Hematopoietic multipotent progenitor cell treated with erythropoietin and hydrocortisone succinate and interleukin-3 and kit ligand, for 6 days (in vitro differentiated cells): ENCODE measurements at regions not wholly inside any gene's neighbourhood (a gene's known extent, or its start where the extent isn't known, plus 50 kb on each side); places are given as distances from the start of the nearest gene placed in this dataset.
"Not testable (repeated sequence)": the region's sequence is repeated elsewhere in the genome, so short reads cannot be mapped to it uniquely, and the experiment has no call there.

ENCODE experiments used
- DNase-seq: peaks from one replicate; pipeline ENCODE4 v3.0.0-alpha.2; 2015

GRCh38 chr4:146072376-146072775, 103.1 kb upstream of the LSM6 start:
- DNase-seq, result no peak

DNA sequence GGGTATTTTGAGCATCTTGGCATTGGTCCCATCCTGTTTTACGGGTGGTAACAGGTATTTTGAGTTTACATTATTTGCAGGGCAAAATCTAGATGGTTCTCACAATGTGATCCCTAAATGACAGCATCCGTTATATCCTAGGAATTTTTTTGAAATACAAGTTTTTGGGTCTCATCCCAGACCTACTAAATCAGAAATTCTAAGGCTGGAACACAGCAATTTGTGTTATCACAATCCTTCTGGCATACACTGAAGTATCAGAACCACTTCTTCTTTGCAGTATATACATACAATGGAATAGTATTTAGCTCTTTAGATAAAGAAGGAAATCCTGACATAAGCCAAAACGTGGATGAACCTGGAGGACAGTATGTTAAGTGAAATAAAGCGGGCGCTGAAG, 104.1 kb upstream of the LSM6 start:
- no peak for DNase-seq

DNA sequence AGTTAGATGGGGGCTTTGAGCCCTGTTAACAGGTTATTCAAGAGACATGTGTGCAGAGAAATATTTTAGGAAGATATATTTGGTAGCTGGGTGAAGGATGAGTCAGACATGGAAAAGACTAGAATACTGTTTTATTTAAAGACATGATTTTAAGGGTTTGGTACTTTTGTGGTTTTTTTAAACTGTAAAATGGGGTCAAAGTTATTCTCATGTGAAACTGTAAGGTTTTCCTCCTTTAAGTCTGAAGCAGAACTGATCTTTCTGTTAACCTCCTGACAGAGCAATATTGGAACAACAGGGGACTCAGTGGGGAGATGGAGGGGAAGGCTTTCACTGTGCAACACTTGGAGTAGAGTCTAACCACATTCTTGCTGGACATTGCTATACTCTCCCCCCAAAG, 112.4 kb upstream of the LSM6 start:
- DNase-seq, result no peak

GRCh38 chr4:146062340-146062739, 113.2 kb upstream of the LSM6 start:
- no peak for DNase-seq

DNA sequence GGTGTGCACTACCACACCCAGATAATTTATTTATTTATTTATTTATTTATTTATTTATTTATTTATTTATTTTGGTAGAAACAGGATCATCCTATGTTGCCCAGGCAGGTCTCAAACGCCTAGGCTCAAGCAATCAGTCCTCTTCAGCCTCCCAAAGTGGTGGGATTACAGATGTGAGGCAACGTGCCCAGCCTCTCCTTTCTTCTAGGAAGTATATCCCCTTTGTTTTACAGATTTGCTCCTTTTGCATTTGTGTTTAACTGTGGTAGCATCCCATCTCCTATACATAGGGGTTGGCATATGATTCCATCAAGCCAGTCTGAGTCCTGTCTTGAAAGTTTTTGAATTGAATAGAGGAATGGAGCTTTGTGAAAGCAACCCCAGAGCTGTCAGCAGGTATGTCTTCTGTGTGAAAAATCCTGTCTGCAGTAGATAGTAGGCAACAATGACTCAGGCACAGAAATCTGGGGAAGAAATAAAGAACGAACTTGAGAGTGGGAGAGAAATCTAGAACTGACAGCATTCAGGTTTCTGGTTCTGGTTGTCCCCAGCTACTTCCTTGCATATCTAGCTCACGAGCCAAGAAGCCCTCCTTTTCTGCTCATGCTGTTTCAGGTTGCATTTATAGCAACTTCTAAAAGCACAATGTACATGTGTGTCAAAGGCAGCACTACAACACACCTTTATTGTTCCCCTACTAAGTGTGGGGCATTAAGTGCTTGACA, 113.7 kb upstream of the LSM6 start:
- no peak for DNase-seq

DNA sequence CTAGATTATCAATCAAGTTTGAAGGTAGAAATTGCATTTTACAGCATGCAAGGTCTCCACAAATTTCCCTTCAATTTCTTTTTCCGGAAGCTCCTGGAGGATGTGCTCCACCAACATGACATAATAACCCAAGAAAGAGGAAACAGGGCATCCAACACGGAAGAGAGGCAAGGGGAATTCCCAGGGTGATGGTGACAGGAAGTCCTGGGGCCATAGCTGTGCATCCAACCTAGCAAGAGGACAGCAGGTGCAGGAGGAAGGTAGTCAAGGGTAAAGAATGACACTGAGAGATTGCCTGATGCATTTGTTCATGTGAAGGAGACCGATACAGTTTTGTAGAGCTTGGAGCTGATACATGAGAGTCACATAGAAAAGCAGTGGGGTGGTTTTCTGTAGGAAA, 115.7 kb upstream of the LSM6 start:
- DNase-seq, result no peak

- DNase-seq, result no peak
These were observed 116.4 kb upstream of the LSM6 start for GRCh38 chr4:146059151-146059550.

DNA sequence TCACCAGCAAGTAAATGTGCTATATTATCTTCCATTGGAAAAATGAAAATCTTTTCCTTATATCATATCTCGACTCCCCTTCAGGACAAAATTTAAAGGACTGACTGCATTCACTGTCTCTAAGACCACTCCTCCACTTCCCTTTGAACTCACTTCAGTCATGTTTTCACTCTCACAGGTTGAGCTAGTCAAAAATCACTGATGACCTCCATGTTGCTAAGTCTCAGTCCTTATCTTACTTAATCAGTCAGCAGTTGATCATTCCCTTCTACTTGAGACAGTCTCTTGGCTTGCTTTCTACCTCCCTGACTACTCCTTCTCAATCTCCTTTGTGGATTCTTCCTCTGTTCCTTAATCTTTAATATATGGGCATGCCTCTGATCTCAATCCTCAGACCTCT, 117.0 kb upstream of the LSM6 start:
- DNase-seq, result no peak

DNA sequence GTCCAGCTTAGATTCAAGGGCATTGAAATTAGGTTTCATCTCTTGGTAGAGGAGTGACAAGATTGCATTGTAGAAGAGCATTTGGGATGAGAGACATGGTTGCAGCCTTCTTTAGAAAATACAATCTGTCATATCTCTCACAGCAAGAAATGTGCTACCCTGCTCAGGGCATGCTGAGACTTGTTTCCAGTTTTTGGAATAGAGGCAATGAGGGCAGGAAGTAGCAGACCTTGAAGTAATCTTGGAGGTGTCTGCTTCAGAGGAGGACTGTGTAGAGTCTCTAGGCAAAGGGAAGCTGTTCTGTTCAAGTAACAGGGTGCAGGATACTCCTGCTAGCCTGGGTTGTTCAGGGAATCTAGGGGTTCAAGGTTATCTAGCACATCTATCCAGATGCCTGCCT, 116.1 kb upstream of the ZNF827 start:
- DNase-seq, result no peak

GRCh38 chr4:146053891-146054290, 115.3 kb upstream of the ZNF827 start:
- no peak for DNase-seq

GRCh38 chr4:146051728-146052391, 113.2 kb upstream of the ZNF827 start:
- DNase-seq, result no peak

- DNase-seq, result no peak
These were observed 112.6 kb upstream of the ZNF827 start for GRCh38 chr4:146051223-146051622.

DNA sequence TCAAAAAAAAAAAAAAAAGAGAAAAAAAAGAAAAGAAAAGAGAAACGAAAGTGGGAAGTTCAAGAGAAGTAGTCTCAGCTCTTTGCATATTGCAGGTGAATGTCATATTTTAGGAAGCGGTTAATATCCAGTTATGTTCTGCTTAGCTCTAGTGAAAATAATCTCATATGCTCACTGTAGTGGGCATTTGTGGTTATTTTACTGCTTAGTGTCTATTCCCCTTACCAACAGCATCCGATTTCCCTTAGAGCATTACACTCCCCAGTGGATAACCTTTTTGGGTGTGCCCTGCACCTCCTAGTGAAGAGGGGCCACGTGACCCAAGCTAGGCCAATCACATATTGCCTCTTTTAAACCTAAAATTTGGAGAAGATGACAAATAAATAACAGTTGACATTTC, 111.2 kb upstream of the ZNF827 start:
- no peak for DNase-seq

DNA sequence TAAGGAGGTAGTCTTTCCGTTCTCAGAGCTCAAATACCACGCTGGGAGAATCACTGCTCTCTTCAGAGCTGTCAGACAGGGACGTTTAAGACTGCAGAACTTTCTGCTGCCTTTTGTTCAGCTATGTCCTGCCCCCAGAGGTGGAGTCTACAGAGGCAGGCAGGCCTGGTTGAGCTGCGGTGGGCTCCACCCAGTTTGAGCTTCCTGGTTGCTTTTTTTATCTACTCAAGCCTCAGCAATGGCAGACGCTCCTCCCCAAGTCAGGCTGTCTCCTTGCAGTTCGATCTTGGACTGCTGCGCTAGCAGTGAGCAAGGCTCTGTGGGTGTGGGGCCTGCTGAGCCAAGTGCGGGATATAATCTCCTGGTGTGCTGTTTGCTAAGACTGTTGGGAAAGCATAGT, 109.1 kb upstream of the ZNF827 start:
- not testable (repeated sequence) for DNase-seq

- DNase-seq, result no peak
These were observed 102.7 kb upstream of the ZNF827 start for GRCh38 chr4:146041139-146042004.

DNA sequence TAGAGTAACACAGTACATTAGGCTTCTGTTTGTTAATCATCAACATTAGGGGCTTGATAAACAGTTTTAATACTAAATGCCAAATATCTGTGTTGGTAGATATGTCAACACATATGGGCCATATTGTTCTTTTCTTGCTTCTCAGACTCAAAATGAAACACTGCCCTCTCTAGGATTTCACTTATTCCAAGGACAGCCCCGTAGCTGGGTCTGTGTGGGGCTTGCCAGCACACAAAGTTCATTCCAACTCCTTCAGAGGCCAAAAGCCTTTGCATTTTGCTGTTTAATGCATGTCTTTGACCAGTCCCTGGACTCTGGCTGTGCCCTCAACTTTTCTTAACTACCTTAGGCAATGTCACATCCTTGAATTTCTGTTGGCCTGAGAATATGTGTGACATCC, 102.0 kb upstream of the ZNF827 start:
- DNase-seq, result no peak

- DNase-seq, result no peak
These were observed 94.5 kb upstream of the ZNF827 start for GRCh38 chr4:146033149-146033548.

DNA sequence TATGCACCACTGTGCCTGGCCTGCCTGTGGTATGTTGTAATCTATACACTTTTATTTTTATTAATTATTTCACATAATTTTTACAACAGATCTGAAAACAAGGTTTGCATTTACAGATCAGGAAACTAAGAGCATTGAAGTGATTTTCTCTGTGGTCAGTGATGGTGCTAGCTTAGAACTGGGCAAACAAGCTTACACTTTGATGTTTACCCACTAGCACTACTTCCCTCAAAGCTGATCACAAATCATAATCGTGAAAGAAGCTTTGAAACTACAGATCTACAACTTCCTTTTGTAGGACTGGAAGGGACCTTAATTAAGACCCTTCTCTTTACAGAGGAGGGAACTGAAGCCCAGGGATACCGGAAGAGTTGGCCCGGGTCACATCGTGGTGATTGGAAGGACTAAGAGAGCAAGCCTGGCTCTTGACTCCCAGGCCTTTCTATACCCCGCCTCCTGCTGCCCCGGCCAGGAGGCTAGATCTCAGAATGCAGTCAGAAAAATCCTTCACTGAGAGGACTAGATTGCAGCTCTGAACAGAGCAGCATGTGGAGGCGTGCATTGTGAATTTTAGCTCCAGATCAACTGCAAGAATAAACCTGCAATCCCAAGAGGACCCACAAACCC, 93.7 kb upstream of the ZNF827 start:
- DNase-seq, result no peak

DNA sequence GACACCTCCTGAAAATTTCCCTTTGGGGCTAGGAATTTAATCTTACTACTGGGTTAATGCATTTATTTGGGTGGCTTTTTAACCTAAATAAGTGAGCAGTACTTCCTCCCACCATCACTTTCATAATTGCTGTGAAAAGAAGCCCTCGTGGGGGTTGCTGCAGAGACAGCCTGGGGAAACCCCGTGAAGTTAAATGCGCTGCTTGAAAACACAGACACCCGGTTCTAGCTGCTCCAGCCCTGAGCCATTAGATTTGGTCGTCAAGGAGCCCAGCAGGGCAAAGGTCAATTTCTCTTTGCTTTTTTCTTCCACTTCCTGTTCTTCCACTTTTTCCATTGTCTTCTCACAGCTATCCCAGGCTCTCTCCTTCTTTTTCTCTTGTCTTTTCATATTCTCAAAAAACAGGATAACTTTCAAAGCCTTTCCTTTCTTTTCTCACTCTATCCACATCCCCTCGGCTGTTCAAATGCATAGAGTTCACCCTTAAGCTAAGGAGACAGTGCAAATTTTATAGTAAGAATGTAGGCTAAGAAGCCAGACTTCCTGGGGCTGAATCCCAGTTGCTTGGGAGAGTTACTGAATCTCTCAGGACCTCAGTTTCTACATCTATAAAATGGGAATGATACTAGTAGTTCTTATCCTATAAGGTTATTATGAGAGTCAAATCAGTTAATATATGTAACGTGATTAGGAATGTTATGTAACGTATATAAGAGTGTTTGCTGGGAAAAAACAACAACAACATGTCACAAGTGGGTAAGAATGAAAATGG, 91.5 kb upstream of the ZNF827 start:
- no peak for DNase-seq

GRCh38 chr4:146029147-146029546, 90.5 kb upstream of the ZNF827 start:
- DNase-seq, result no peak

- no peak for DNase-seq
These were observed 89.1 kb upstream of the ZNF827 start for GRCh38 chr4:146027761-146028160.

DNA sequence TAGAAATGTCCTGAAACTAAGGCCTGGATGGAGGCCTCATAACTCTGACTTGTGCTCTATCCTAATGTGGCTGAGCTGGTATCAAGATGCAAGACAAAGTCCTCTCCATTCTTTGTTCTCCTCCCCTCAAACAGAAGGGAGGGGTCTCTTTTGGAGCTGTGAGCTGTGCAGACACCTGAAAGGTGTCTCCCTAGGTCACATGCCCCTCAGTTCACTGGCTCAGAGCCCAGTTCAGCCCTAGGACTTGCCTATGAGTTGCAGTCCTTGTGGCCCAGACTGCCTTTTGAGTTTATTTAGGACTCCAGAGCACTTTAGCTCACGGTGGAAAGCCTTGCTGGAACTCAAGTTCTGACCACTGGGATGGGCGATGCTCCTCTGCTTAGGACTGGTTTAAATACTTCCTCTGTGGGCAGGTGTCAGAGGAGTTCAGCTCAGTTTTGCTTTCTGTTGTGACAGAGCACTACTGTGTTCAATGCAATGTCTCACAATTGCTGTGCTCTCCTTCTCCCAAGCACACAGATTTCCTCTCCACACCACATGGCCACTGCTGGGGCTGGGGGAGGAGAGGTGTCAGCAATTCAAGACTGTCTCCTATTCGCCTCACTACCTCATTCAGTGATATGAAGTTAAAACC, 84.8 kb upstream of the ZNF827 start:
- DNase-seq, result no peak
